ENCODE measurements at regions not wholly inside any gene's neighbourhood (a gene's known extent, or its start where the extent isn't known, plus 50 kb on each side); places are given as distances from the start of the nearest gene placed in this dataset.

GRCh38 chr14:104343294-104343625 lies 204.9 kb downstream of the KIF26A start:
- TF ChIP-seq CTCF (IDR thresholded peaks at IDR 0.05) = no peak
- TF ChIP-seq ZFX (IDR thresholded peaks at IDR 0.05; ENCODE audit: borderline replicate concordance) = no peak

Data from 22Rv1 (cell line).